GM19452 (cell line): ENCODE measurements at regions not wholly inside any gene's neighbourhood (a gene's known extent, or its start where the extent isn't known, plus 50 kb on each side); places are given as distances from the start of the nearest gene placed in this dataset.

Source experiments
- ATAC-seq: cut with Tn5 transposase; IDR thresholded peaks from one replicate; pipeline ENCODE4 v1.9.1; 2021; ENCODE audit not compliant: unreplicated experiment

GRCh38 chr3:13176445-13176844 lies 103.2 kb upstream of the IQSEC1 start:
- no peak for ATAC-seq

GRCh38 chr3:13174803-13175135 lies 101.5 kb upstream of the IQSEC1 start:
- no peak for ATAC-seq

- ATAC-seq = no peak
Measured at GRCh38 chr3:13174011-13174802, 101.0 kb upstream of the IQSEC1 start.

DNA sequence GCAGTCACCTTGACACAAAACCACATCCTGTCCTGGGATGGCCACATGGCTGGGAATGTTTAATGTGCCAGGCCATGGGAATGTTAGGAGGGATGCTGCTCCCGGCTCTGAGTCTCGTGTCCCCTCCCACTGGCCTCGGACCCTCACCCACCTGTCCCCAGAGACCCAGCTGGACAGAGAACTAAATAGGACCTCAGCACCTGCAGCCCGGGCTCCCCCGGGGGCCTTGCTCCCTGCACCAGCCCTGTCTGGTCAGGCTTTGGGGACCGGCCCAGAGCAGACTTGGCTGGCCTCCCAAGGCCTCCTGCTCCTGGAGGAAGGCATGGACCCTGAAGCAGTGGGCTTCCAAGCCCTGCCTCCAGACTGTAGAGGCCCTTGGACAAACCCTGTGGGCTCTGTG lies 100.0 kb upstream of the IQSEC1 start:
- ATAC-seq = no peak

GRCh38 chr3:13172644-13173013 lies 99.4 kb upstream of the IQSEC1 start:
- ATAC-seq = no peak

- ATAC-seq = no peak
Measured at GRCh38 chr3:13171704-13172643, 98.7 kb upstream of the IQSEC1 start.

- ATAC-seq = no peak
Measured at GRCh38 chr3:13170317-13170716, 97.1 kb upstream of the IQSEC1 start.

DNA sequence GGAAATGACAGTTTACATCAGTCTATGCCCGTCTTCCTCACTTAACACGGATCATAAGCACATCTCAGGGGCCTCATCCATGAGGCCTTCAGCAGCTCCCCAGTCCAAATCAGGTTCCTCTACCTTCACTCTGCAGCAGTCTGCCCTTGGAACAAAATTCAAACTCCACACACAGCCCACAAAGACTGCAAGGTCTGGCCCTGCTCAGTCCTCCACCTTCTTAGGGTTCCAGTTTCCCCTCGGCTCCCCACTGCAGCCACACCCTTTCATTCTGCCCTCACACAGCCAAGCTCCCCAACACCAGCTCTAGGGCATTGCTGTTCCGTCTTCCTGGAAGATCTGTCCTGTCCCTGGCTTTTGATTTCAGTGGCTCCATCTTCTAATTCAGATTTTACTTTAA lies 95.2 kb upstream of the IQSEC1 start:
- no peak for ATAC-seq

DNA sequence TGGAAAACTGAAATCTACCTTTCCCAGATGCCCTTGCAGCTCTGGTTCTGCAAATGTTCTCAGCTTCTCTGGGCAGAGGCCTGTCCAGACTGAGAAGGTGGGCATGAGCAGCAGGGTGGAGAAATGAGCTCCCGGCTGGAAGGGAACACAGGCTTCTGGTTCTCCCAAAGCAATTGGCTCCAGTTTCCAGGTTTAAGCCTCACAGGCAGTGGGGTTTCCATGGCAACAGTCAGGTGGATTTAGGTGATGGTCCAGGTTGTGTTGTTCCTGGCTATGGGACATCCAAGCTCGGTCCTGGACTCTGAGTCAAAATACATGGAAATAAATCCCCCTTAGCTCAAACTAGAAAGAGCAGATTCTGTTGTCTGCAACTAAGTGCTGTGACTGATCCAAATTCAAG lies 94.6 kb upstream of the IQSEC1 start:
- no peak for ATAC-seq

GRCh38 chr3:13167064-13167743 lies 94.0 kb upstream of the IQSEC1 start:
- ATAC-seq = no peak

DNA sequence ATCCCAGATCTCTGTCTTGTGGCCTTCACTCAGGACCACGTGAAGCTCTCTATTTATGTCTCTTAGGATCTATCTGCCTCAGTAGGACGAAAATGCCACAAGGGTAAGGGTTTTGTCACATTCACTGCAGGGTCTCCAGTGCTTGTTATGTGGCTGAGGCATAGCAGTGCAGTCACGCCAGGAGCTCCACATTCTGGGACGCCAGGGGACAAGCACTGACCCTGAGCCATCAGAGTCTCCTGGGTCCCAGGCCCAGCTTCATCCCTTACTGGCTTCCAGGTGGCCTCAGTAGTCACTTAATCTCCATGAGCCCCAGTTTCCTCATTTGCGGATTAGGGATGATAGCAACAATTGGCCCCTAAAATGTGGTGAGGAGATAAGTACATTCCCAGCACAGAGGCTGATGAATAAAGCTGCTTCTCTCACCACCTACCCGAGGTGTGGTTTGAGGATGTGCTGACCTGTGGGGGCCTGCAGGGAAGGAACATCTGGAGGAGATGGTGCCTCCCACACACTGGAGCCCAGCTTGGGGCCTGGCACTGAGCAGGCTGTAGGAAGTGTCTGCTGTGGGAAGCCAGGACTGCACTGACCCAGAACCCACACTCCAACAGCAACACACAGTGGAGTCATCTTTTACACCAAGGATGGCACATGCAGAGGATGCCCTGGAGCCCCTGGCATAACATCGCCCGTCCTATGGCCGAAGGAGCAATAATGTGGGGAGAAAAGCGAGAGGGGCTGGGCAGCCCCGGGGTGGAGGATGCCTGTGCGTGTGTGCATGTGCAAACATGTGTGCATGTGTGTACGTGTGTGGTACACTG lies 93.2 kb upstream of the IQSEC1 start:
- no peak for ATAC-seq

DNA sequence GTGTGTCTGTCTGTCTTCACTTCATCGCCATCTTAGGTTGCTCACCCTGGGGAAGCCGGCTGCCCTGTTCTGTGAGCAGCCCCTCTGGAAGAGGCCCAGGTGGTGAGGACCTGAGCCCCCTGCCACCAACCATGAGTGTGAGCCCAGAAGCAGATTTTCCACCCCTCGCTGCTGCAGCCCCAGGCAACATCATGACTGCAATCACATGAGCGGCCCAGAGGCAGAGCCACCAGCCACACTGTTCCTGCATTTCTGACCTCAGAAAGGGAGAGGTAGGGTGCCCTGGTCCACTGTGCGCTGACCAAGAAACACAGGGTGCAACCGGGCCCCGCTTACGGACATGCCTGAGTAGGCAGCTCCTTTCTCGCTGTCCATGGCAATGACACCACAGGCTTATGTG lies 92.3 kb upstream of the IQSEC1 start:
- no peak for ATAC-seq

DNA sequence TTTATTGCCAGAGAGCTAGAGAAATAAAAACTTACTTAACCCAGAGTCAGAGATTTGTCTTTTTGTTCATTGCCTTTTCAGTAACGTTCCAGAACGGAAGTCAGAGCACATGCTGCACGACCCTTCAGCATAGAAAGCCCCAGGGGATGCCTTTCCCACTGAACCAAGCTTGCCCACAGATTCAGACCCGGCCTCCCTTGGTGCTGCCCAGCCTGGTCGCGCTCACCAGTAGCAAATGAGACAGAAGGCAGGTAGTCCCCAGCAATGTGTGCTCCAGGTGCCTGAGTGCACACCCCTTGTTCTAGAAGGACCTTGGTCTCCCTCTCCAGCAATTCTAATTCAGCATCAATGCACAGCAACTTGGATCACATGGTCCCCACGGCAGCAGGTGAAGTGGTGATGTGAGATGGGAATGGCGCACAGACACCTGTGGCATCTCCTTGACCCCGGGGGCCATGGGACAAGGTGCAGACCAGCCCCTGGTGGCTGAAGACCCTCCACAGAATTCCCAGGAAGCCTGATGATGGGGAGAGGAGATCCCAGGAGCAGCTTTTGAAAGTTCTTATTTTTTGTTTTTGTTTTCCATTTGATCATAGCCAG lies 91.8 kb upstream of the IQSEC1 start:
- ATAC-seq = no peak

- no peak for ATAC-seq
Measured at GRCh38 chr3:13163848-13164382, 90.7 kb upstream of the IQSEC1 start.

GRCh38 chr3:13162549-13163320 lies 89.5 kb upstream of the IQSEC1 start:
- no peak for ATAC-seq

- ATAC-seq = no peak
Measured at GRCh38 chr3:13161771-13162535, 88.7 kb upstream of the IQSEC1 start.

DNA sequence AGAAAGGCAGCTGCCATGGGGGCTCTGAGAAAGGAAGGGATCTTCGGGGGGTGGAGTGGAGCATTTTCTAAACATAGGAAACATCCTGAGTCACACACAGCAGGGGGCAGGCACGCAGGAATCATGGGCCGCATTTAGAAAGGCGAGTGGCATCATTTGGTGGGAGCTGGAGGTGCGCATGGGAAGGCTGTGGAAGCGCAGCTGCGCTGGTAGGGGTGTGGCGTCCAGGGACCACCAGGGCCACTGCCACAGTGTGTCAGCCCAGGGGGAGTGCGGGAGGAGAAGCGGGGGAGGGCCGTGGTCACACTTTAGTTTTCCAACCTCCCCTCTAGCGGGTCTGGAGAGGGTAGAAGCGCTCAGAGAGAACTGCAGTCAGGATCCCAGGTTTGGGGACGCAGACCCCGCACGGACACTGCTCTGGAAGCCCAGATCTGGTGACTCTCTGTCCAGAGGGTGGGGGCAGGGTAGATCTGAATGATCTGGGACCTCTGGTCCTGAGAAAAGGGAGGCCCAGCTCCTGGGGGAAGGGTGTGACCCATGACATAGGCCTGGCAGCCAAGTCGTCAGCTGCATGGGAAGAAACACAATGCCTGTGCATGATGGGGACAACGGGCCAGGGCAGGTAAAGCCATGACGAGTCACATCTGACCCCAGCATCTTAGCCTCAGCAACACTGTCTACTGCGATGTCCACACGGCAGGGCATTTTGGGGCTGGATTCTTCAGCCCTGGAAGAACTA lies 88.0 kb upstream of the IQSEC1 start:
- ATAC-seq = no peak

GRCh38 chr3:13160619-13161018 lies 87.4 kb upstream of the IQSEC1 start:
- no peak for ATAC-seq
